GM23338 (cell line): ENCODE measurements at regions not wholly inside any gene's neighbourhood (a gene's known extent, or its start where the extent isn't known, plus 50 kb on each side); places are given as distances from the start of the nearest gene placed in this dataset.
A peak's percentile ranks its signal among the peaks of the same experiment; 100 is the strongest.

Experiments
- ATAC-seq: fragments of 200-7000 bp; cut with Tn5 transposase; 3 replicates; pipeline ENCODE4 v1.9.1; 2020
- DNase-seq: peaks from one replicate; pipeline ENCODE4 v3.0.0-alpha.2; 2015; ENCODE audit warnings: low spot score
- H2AFZ ChIP-seq: fragments of 200-600 bp; sonication (generic); 2 replicates; pipeline ENCODE4 v1.8.0; 2016; ENCODE audit warnings: antibody characterized with exemption, mild to moderate bottlenecking, moderate library complexity
- H3F3A ChIP-seq: fragments of 200-600 bp; sonication (generic); replicated peaks from 2 replicates; pipeline ENCODE4 v1.8.0; 2017; ENCODE audit warnings: antibody characterized with exemption, mixed run types, low read depth
- H3K27ac ChIP-seq: fragments of 200-600 bp; sonication (generic); 2 replicates; pipeline ENCODE4 v1.6.1; 2016; ENCODE audit warnings: low read depth
- H3K27me3 ChIP-seq: fragments of 200-600 bp; sonication (generic); 2 replicates; pipeline ENCODE4 v1.8.0; 2016; ENCODE audit warnings: mild to moderate bottlenecking, mixed run types, moderate library complexity; ENCODE audit not compliant: insufficient read depth
- H3K36me3 ChIP-seq: fragments of 200-600 bp; sonication (generic); 2 replicates; pipeline ENCODE4 v1.8.0; 2016; ENCODE audit warnings: mild to moderate bottlenecking; ENCODE audit not compliant: insufficient read depth
- H3K4me1 ChIP-seq: fragments of 200-600 bp; sonication (generic); 2 replicates; pipeline ENCODE4 v1.8.0; 2016; ENCODE audit warnings: mild to moderate bottlenecking, moderate library complexity; ENCODE audit not compliant: insufficient read depth
- H3K4me2 ChIP-seq: fragments of 200-600 bp; sonication (generic); 2 replicates; pipeline ENCODE4 v1.7.1; 2017; ENCODE audit warnings: mixed run types
- H3K4me3 ChIP-seq: fragments of 200-600 bp; sonication (generic); 2 replicates; pipeline ENCODE4 v1.6.1; 2016; ENCODE audit warnings: mixed run types
- H3K79me2 ChIP-seq: fragments of 200-600 bp; sonication (generic); replicated peaks from 2 replicates; pipeline ENCODE4 v1.8.0; 2017; ENCODE audit warnings: mild to moderate bottlenecking; ENCODE audit not compliant: insufficient read depth
- H3K9me2 ChIP-seq: fragments of 200-600 bp; sonication (generic); 2 replicates; pipeline ENCODE4 v1.8.0; 2017; ENCODE audit not compliant: insufficient read depth
- H4K20me1 ChIP-seq: fragments of 200-600 bp; sonication (generic); replicated peaks from 2 replicates; pipeline ENCODE4 v1.8.0; 2017; ENCODE audit warnings: mild to moderate bottlenecking; ENCODE audit not compliant: insufficient read depth
- H3K27ac Mint-ChIP-seq: 2 replicates; pipeline ENCODE4 v1.8.0; 2020; ENCODE audit warnings: inconsistent platforms, mild to moderate bottlenecking, moderate library complexity, mixed read lengths
- H3K27me3 Mint-ChIP-seq: 3 replicates; pipeline ENCODE4 v1.8.0; 2022; ENCODE audit warnings: low read depth, mild to moderate bottlenecking, moderate library complexity, mixed read lengths, inconsistent platforms; ENCODE audit not compliant: insufficient read depth, poor library complexity
- H3K36me3 Mint-ChIP-seq: 3 replicates; pipeline ENCODE4 v1.8.0; 2021; ENCODE audit warnings: low read depth, mild to moderate bottlenecking, inconsistent platforms, moderate library complexity, mixed read lengths
- H3K4me1 Mint-ChIP-seq: 3 replicates; pipeline ENCODE4 v1.8.0; 2020; ENCODE audit warnings: mild to moderate bottlenecking, inconsistent platforms, mixed read lengths
- H3K4me3 Mint-ChIP-seq: 3 replicates; pipeline ENCODE4 v1.8.0; 2021; ENCODE audit warnings: moderate library complexity, mild to moderate bottlenecking, inconsistent platforms, mixed read lengths
- H3K9me3 Mint-ChIP-seq: 3 replicates; pipeline ENCODE4 v1.8.0; 2020; ENCODE audit warnings: moderate library complexity, mild to moderate bottlenecking, inconsistent platforms, mixed read lengths
- CREB1 ChIP-seq: fragments of 250-450 bp; sonication (Bioruptor Pico); IDR thresholded peaks from 2 replicates; pipeline ENCODE4 v1.5.0; 2020; ENCODE audit warnings: low read depth, mild to moderate bottlenecking, moderate library complexity
- CTCF ChIP-seq, 2 experiments: fragments of 200-600 bp in 1 of 2; sonication (generic) in 1 of 2; conservative IDR thresholded peaks; 2 replicates each; pipeline versions ENCODE4 v1.5.1 to v1.6.1; 2016 to 2017; ENCODE audit warnings: antibody characterized with exemption in 2 of 2, low read depth in 2 of 2, mild to moderate bottlenecking in 2 of 2, moderate library complexity in 1 of 2
- ETS1 ChIP-seq: IDR thresholded peaks from 2 replicates; pipeline ENCODE4 v1.6.1; 2016; ENCODE audit warnings: antibody characterized with exemption
- JUNB ChIP-seq: IDR thresholded peaks from one replicate; pipeline ENCODE4 v1.6.1; 2016; ENCODE audit warnings: antibody characterized with exemption; ENCODE audit not compliant: unreplicated experiment
- POLR2AphosphoS5 ChIP-seq: IDR thresholded peaks from 2 replicates; pipeline ENCODE4 v1.6.1; 2016; ENCODE audit warnings: antibody characterized with exemption, low read depth
- REST ChIP-seq: IDR thresholded peaks from one replicate; pipeline ENCODE4 v1.6.1; 2018; ENCODE audit warnings: antibody characterized with exemption; ENCODE audit not compliant: unreplicated experiment
- ZNF462 ChIP-seq: fragments of 250-450 bp; sonication (Bioruptor Pico); IDR thresholded peaks from 2 replicates; pipeline ENCODE4 v1.5.0; 2020; ENCODE audit warnings: mild to moderate bottlenecking, moderate library complexity

- Mint-ChIP-seq H3K27me3 (peaks cover 2% of the 10 kb centered on the region), H3K9me3 (no peaks in the 10 kb centered on the region), H3K36me3 (no peaks in the 10 kb centered on the region), H3K4me1 (peaks cover 22% of the 10 kb centered on the region), H3K27ac (no peak overlapping the region), H3K4me3 (peak overlapping the region; percentile 18; the same call in 2 of the 3 replicates)
- H3F3A ChIP-seq = no peaks in the 10 kb centered on the region
- no peak overlapping the region for H2AFZ ChIP-seq
- H4K20me1 ChIP-seq = no peaks in the 10 kb centered on the region
- no peaks in the 10 kb centered on the region for H3K36me3 ChIP-seq
- H3K79me2 ChIP-seq = no peaks in the 10 kb centered on the region
- H3K4me2 ChIP-seq = peak overlapping the region; percentile 44
- no peak for TF ChIP-seq REST
- TF ChIP-seq JUNB = no peak
- no peak for TF ChIP-seq POLR2AphosphoS5
- no peak for TF ChIP-seq ETS1
- TF ChIP-seq CTCF (conservative IDR thresholded peaks at IDR 0.05; ENCODE audit: low read depth in 2 of 2) = no peak
- no peak for TF ChIP-seq CREB1 (CRISPR knock-in tag)
- peak; percentile 47; the same call in 1 of the 2 replicates for TF ChIP-seq ZNF462 (CRISPR knock-in tag)
- peaks cover 16% of the 10 kb centered on the region for H3K4me1 ChIP-seq
- ATAC-seq (peak; percentile 91), DNase-seq (peak; percentile 37)
- peak overlapping the region; percentile 15; the same call in 1 of the 2 replicates for H3K4me3 ChIP-seq
- H3K9me2 ChIP-seq = no peaks in the 10 kb centered on the region
- H3K27ac ChIP-seq = no peak overlapping the region
- H3K27me3 ChIP-seq = no peaks in the 10 kb centered on the region
Observed at GRCh38 chr2:78532762-78533379, 492.6 kb upstream of the REG3G start.
